ENCODE measurements at regions not wholly inside any gene's neighbourhood (a gene's known extent, or its start where the extent isn't known, plus 50 kb on each side); places are given as distances from the start of the nearest gene placed in this dataset.

GRCh38 chrX:39514801-39515200 lies 583.0 kb downstream of the BCOR start:
- 72% methylated on average over 7 of the region's 7 CpGs for WGBS, 2 donors
- no peak for TF ChIP-seq CTCF (IDR thresholded peaks at IDR 0.05)
- no peak for TF ChIP-seq POLR2A (IDR thresholded peaks at IDR 0.05)
- Histone ChIP-seq H3K9me3 (no peaks in the 10 kb centered on the region), H3K36me3 (no peaks in the 10 kb centered on the region), H3K27ac (no peak overlapping the region), H3K27me3 (no peaks in the 10 kb centered on the region), H3K4me1 (peaks cover 0 to 4% of the 10 kb centered on the region in 2 donors), H3K4me3 (replicated peaks in 1 of 3) (no peak overlapping the region)
- no peak for DNase-seq
- intact Hi-C loops (cut with DNase I) = no loop called here

- H3K4me1 ChIP-seq = peaks cover 0 to 4% of the 10 kb centered on the region in 2 donors
- no peaks in the 10 kb centered on the region for H3K27me3 ChIP-seq
- H3K9me3 ChIP-seq = no peaks in the 10 kb centered on the region
- no peak overlapping the region for H3K27ac ChIP-seq
- H3K36me3 ChIP-seq = no peaks in the 10 kb centered on the region
- intact Hi-C loops (cut with DNase I) = no loop called here
- no peak overlapping the region for H3K4me3 ChIP-seq (replicated peaks in 1 of 3)
- TF ChIP-seq POLR2A (IDR thresholded peaks at IDR 0.05) (no peak), CTCF (IDR thresholded peaks at IDR 0.05) (no peak)
- DNase-seq = no peak
- 90 to 92% methylated on average over 13 of the region's 17 CpGs for WGBS, 2 donors
Measured at GRCh38 chrX:39516427-39516841, 581.3 kb downstream of the BCOR start.

GRCh38 chrX:39518476-39519029 lies 579.2 kb downstream of the BCOR start:
- peak in 1 of 2 donors; percentile 59 for DNase-seq
- Histone ChIP-seq H3K4me1 (peaks cover 0 to 4% of the 10 kb centered on the region in 2 donors), H3K27ac (peak overlapping the region in 2 of 3 donors; percentile 30 to 46), H3K27me3 (no peaks in the 10 kb centered on the region), H3K9me3 (no peaks in the 10 kb centered on the region), H3K4me3 (replicated peaks in 1 of 3) (no peak overlapping the region), H3K36me3 (no peaks in the 10 kb centered on the region)
- intact Hi-C loops (cut with DNase I) = no loop called here
- TF ChIP-seq POLR2A (IDR thresholded peaks at IDR 0.05) (no peak), CTCF (IDR thresholded peaks at IDR 0.05) (no peak)
- WGBS, 2 donors = 39 to 66% methylated on average over 8 to 13 of the region's 16 CpGs

GRCh38 chrX:39519030-39519488 lies 578.7 kb downstream of the BCOR start:
- intact Hi-C loops (cut with DNase I) = no loop called here
- Histone ChIP-seq H3K27ac (peak overlapping the region in 2 of 3 donors; percentile 30 to 46), H3K4me3 (replicated peaks in 1 of 3) (no peak overlapping the region), H3K36me3 (no peaks in the 10 kb centered on the region), H3K27me3 (no peaks in the 10 kb centered on the region), H3K9me3 (no peaks in the 10 kb centered on the region), H3K4me1 (peaks cover 0 to 4% of the 10 kb centered on the region in 2 donors)
- WGBS, 2 donors = 6 to 13% methylated on average over 8 to 12 of the region's 19 CpGs
- TF ChIP-seq CTCF (IDR thresholded peaks at IDR 0.05) (no peak), POLR2A (IDR thresholded peaks at IDR 0.05) (no peak)
- DNase-seq = peak; percentile 55 to 57

- 50 to 54% methylated on average over 8 to 13 of the region's 14 CpGs for WGBS, 2 donors
- no peaks in the 10 kb centered on the region for H3K9me3 ChIP-seq
- H3K27ac ChIP-seq = peak overlapping the region in 2 of 3 donors; percentile 30 to 46
- no peaks in the 10 kb centered on the region for H3K36me3 ChIP-seq
- no peak overlapping the region for H3K4me3 ChIP-seq (replicated peaks in 1 of 3)
- no peak for DNase-seq
- intact Hi-C loops (cut with DNase I) = no loop called here
- H3K4me1 ChIP-seq = peaks cover 0 to 4% of the 10 kb centered on the region in 2 donors
- no peak for TF ChIP-seq CTCF (IDR thresholded peaks at IDR 0.05)
- no peak for TF ChIP-seq POLR2A (IDR thresholded peaks at IDR 0.05)
- no peaks in the 10 kb centered on the region for H3K27me3 ChIP-seq
Measured at GRCh38 chrX:39519566-39520301, 578.0 kb downstream of the BCOR start.

All from thyroid gland (tissue), 4 donors.